Left ventricle myocardium inferior (tissue), 1 donor: ENCODE measurements at regions not wholly inside any gene's neighbourhood (a gene's known extent, or its start where the extent isn't known, plus 50 kb on each side); places are given as distances from the start of the nearest gene placed in this dataset.

ENCODE experiments used
- DNase-seq: peaks from one replicate; pipeline ENCODE4 v3.0.0-alpha.2; 2020
- H3K27ac ChIP-seq: fragments of 200-600 bp; replicated peaks from 2 replicates; pipeline ENCODE4 v1.8.0; 2021
- H3K27me3 ChIP-seq: fragments of 200-600 bp; 2 replicates; pipeline ENCODE4 v1.8.0; 2021; ENCODE audit warnings: low read depth
- H3K36me3 ChIP-seq: fragments of 200-600 bp; 2 replicates; pipeline ENCODE4 v1.8.0; 2021
- H3K4me1 ChIP-seq: fragments of 200-600 bp; 2 replicates; pipeline ENCODE4 v1.8.0; 2021
- H3K4me3 ChIP-seq: fragments of 200-600 bp; 2 replicates; pipeline ENCODE4 v1.8.0; 2021; ENCODE audit warnings: mild to moderate bottlenecking, moderate library complexity
- H3K9me3 ChIP-seq: fragments of 200-600 bp; replicated peaks from 2 replicates; pipeline ENCODE4 v1.8.0; 2021
- CTCF ChIP-seq: fragments of 200-600 bp; IDR thresholded peaks from 2 replicates; pipeline ENCODE4 v1.8.0; 2021; ENCODE audit warnings: antibody characterized with exemption, mild to moderate bottlenecking, borderline replicate concordance
- intact Hi-C: fragments of 100-400 bp; cut with micrococcal nuclease; formaldehyde crosslinking; loops from one replicate; pipeline ENCODE4 v1.11.0; 2022
- donor health status: DM: no; HTN: yes; CAD: no; lungs with severe emphysema.

GRCh38 chr18:27478459-27478858 is 293.4 kb upstream of the CHST9 start:
- H3K9me3 ChIP-seq: no peaks in the 10 kb centered on the region
- intact Hi-C loops: no loop called here
- TF ChIP-seq CTCF: no peak
- H3K4me3 ChIP-seq: no peak overlapping the region
- no peaks in the 10 kb centered on the region for H3K4me1 ChIP-seq
- DNase-seq: no peak
- H3K27me3 ChIP-seq: no peaks in the 10 kb centered on the region
- H3K27ac ChIP-seq: no peak overlapping the region
- H3K36me3 ChIP-seq: no peaks in the 10 kb centered on the region

- Histone ChIP-seq H3K4me3 (no peak overlapping the region), H3K36me3 (no peaks in the 10 kb centered on the region), H3K4me1 (no peaks in the 10 kb centered on the region), H3K27me3 (no peaks in the 10 kb centered on the region), H3K27ac (no peak overlapping the region), H3K9me3 (no peaks in the 10 kb centered on the region)
- TF ChIP-seq CTCF: no peak
- no peak for DNase-seq
- intact Hi-C loops: no loop called here
These were observed 288.2 kb upstream of the CHST9 start for GRCh38 chr18:27473318-27473717.

DNA sequence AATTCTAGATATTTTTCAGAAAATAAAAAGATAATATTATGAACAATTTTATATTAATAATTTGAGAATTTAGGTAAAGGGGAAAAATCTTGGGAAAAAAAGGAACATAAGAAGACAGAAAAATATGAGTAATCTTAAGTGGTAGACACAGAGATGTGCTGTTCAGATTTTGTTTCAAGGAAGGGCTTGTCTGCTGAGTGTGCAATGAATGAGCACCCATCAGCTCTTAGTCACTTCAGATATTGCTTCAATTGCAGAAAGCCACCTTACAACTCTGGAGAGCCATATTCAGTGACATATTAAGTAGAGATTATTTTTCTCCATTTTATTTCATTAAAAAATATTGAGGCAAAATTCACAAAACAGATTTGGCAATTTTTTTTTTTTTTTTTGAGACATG is 282.0 kb upstream of the CHST9 start:
- no peak for TF ChIP-seq CTCF
- Histone ChIP-seq H3K27ac (no peak overlapping the region), H3K9me3 (no peaks in the 10 kb centered on the region), H3K4me3 (no peak overlapping the region), H3K4me1 (no peaks in the 10 kb centered on the region), H3K27me3 (no peaks in the 10 kb centered on the region), H3K36me3 (no peaks in the 10 kb centered on the region)
- DNase-seq: no peak
- intact Hi-C loops: no loop called here

DNA sequence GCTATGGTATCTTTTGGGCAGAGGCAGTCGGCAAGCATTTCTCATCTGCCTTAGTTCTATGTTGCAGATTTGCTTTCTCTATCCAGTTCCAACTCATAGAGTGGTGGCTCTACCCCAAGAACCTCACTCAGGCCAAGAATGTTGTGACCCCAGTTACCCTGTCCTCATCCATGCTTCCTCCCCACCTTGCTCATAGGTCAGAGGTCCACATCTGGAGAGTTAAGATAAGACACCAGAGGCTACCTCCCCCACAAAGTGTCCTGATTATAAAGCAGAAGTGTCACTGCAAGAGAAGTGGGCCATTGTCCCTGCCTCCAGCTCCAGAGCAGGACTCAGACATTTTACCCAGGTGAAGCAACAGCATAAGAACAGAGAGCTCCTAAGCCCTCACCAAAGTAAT is 276.8 kb upstream of the CHST9 start:
- H3K27ac ChIP-seq: no peak overlapping the region
- no peak overlapping the region for H3K4me3 ChIP-seq
- no peaks in the 10 kb centered on the region for H3K4me1 ChIP-seq
- H3K27me3 ChIP-seq: peaks cover 5% of the 10 kb centered on the region
- H3K36me3 ChIP-seq: no peaks in the 10 kb centered on the region
- DNase-seq: no peak
- intact Hi-C loops: no loop called here
- no peaks in the 10 kb centered on the region for H3K9me3 ChIP-seq
- no peak for TF ChIP-seq CTCF

- intact Hi-C loops: no loop called here
- no peaks in the 10 kb centered on the region for H3K36me3 ChIP-seq
- no peak for DNase-seq
- H3K4me1 ChIP-seq: no peaks in the 10 kb centered on the region
- no peak overlapping the region for H3K4me3 ChIP-seq
- no peak for TF ChIP-seq CTCF
- no peak overlapping the region for H3K27ac ChIP-seq
- H3K27me3 ChIP-seq: no peaks in the 10 kb centered on the region
- H3K9me3 ChIP-seq: peaks cover 24% of the 10 kb centered on the region
These were observed 264.0 kb upstream of the CHST9 start for GRCh38 chr18:27449104-27449503.

DNA sequence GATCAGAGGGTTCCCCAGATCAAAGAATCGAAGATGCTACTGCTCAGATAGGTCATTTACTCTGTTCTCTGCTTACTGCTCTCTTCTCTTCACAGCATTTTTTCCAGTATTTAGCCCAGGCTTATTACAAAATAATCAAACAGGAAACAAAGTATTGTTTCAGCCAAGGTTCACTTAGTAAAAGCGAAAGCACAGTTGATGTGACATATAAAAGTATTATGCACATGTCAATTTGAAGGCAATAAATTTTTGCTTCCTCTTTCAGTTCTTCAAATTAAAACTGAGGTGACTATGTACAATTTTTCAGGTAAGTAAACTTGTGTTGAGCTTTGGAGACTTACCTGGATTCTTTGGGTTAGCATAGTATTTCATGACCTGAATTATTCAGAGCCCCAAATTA is 262.8 kb upstream of the CHST9 start:
- Histone ChIP-seq H3K4me3 (no peak overlapping the region), H3K27me3 (no peaks in the 10 kb centered on the region), H3K27ac (no peak overlapping the region), H3K9me3 (peaks cover 24% of the 10 kb centered on the region), H3K36me3 (no peaks in the 10 kb centered on the region), H3K4me1 (no peaks in the 10 kb centered on the region)
- intact Hi-C loops: no loop called here
- no peak for DNase-seq
- no peak for TF ChIP-seq CTCF
